Activated naive CD8-positive, alpha-beta T cell treated with anti-CD3 and anti-CD28 coated beads, Interleukin-2, amount 10 ng/mL, durations not matched to agents 7 days and 5 days (primary cell): ENCODE measurements at regions not wholly inside any gene's neighbourhood (a gene's known extent, or its start where the extent isn't known, plus 50 kb on each side); places are given as distances from the start of the nearest gene placed in this dataset.
"Not testable (repeated sequence)": the region's sequence is repeated elsewhere in the genome, so short reads cannot be mapped to it uniquely, and the experiment has no call there.

ENCODE experiments used
- ATAC-seq: fragments of 150-1000 bp; cut with Tn5 transposase; one replicate; pipeline ENCODE4 v1.10.0; 2021; ENCODE audit warnings: low read depth, moderate library complexity
- POLR2A ChIA-PET: fragments of 350-600 bp; sonication (Branson Sonifier 250); formaldehyde crosslinking; loops from one replicate; lab custom pipeline; 2021; ENCODE audit warnings: antibody characterized with exemption; lab: Charles Lee
- DNase-seq: peaks from one replicate; pipeline ENCODE4 v3.0.0; 2021
- H3K27ac Mint-ChIP-seq: one replicate; pipeline ENCODE4 v1.8.0; 2022; ENCODE audit warnings: mild to moderate bottlenecking, mixed read lengths
- H3K27me3 Mint-ChIP-seq: one replicate; pipeline ENCODE4 v1.8.0; 2022; ENCODE audit warnings: mild to moderate bottlenecking, moderate library complexity, mixed read lengths
- H3K36me3 Mint-ChIP-seq: one replicate; pipeline ENCODE4 v1.8.0; 2021; ENCODE audit warnings: mild to moderate bottlenecking, mixed read lengths
- H3K4me1 Mint-ChIP-seq: one replicate; pipeline ENCODE4 v1.8.0; 2021; ENCODE audit warnings: mixed read lengths
- H3K4me3 Mint-ChIP-seq: one replicate; pipeline ENCODE4 v1.8.0; 2022; ENCODE audit warnings: mild to moderate bottlenecking, moderate library complexity, mixed read lengths
- H3K9me3 Mint-ChIP-seq: one replicate; pipeline ENCODE4 v1.8.0; 2021; ENCODE audit warnings: mixed read lengths

GRCh38 chr3:177334803-177335202 lies 137.5 kb upstream of the TBL1XR1 start:
- DNase-seq (no peak), ATAC-seq (no peak)
- Mint-ChIP-seq H3K4me1 (peaks cover 27% of the 10 kb centered on the region), H3K4me3 (no peak overlapping the region), H3K36me3 (peaks cover 3% of the 10 kb centered on the region), H3K27me3 (no peaks in the 10 kb centered on the region), H3K9me3 (no peaks in the 10 kb centered on the region), H3K27ac (no peak overlapping the region)
- POLR2A ChIA-PET = no interaction called here

GRCh38 chr3:177335728-177336127 lies 138.4 kb upstream of the TBL1XR1 start:
- POLR2A ChIA-PET = no interaction called here
- no peak overlapping the region for H3K27ac Mint-ChIP-seq
- DNase-seq (no peak), ATAC-seq (no peak)
- peaks cover 27% of the 10 kb centered on the region for H3K4me1 Mint-ChIP-seq
- no peak overlapping the region for H3K4me3 Mint-ChIP-seq
- H3K27me3 Mint-ChIP-seq = no peaks in the 10 kb centered on the region
- no peaks in the 10 kb centered on the region for H3K9me3 Mint-ChIP-seq
- peaks cover 3% of the 10 kb centered on the region for H3K36me3 Mint-ChIP-seq

GRCh38 chr3:177336873-177337450 lies 139.7 kb upstream of the TBL1XR1 start:
- ATAC-seq (no peak), DNase-seq (no peak)
- Mint-ChIP-seq H3K27ac (no peak overlapping the region), H3K9me3 (no peaks in the 10 kb centered on the region), H3K27me3 (no peaks in the 10 kb centered on the region), H3K36me3 (peaks cover 3% of the 10 kb centered on the region), H3K4me1 (peaks cover 27% of the 10 kb centered on the region), H3K4me3 (no peak overlapping the region)
- POLR2A ChIA-PET = interaction anchor here (1.0 to 1.1 kb wide), 2 partner anchors 22 to 23 kb away, joined by 3 to 4 read pairs; no protein-coding TSS in a partner anchor

- Mint-ChIP-seq H3K27ac (peak overlapping the region; percentile 63), H3K27me3 (no peaks in the 10 kb centered on the region), H3K4me3 (no peak overlapping the region), H3K9me3 (no peaks in the 10 kb centered on the region), H3K4me1 (peaks cover 28% of the 10 kb centered on the region), H3K36me3 (peaks cover 3% of the 10 kb centered on the region)
- ATAC-seq (peak; percentile 59), DNase-seq (no peak)
- POLR2A ChIA-PET = interaction anchor here (1.0 to 1.2 kb wide), 3 partner anchors 21 to 140 kb away, joined by 3 to 4 read pairs (median 4); partner anchors contain the start of gene TBL1XR1
These were observed 140.5 kb upstream of the TBL1XR1 start for GRCh38 chr3:177337541-177338331.

- POLR2A ChIA-PET = interaction anchor here (0.6 to 1.2 kb wide), 3 partner anchors 20 to 141 kb away, joined by 3 to 4 read pairs (median 3); partner anchors contain the start of gene TBL1XR1
- Mint-ChIP-seq H3K27ac (peak overlapping the region; percentile 73), H3K36me3 (peaks cover 3% of the 10 kb centered on the region), H3K9me3 (no peaks in the 10 kb centered on the region), H3K27me3 (no peaks in the 10 kb centered on the region), H3K4me3 (no peak overlapping the region), H3K4me1 (peaks cover 23% of the 10 kb centered on the region)
- DNase-seq (no peak), ATAC-seq (no peak)
These were observed 141.5 kb upstream of the TBL1XR1 start for GRCh38 chr3:177338697-177339219.

GRCh38 chr3:177339220-177339703 lies 142.0 kb upstream of the TBL1XR1 start:
- not testable (repeated sequence) for DNase-seq, H3K36me3 Mint-ChIP-seq, H3K27me3 Mint-ChIP-seq, H3K9me3 Mint-ChIP-seq
- POLR2A ChIA-PET = interaction anchor here (0.6 to 1.0 kb wide), 2 partner anchors 20 to 138 kb away, joined by 3 read pairs; no protein-coding TSS in a partner anchor
- peaks cover 20% of the 10 kb centered on the region for H3K4me1 Mint-ChIP-seq
- H3K27ac Mint-ChIP-seq = peak overlapping the region; percentile 73
- peak; percentile 80 for ATAC-seq
- H3K4me3 Mint-ChIP-seq = peak overlapping the region; percentile 40

- DNase-seq = no peak
- H3K4me3 Mint-ChIP-seq = no peak overlapping the region
- no peak for ATAC-seq
- H3K9me3 Mint-ChIP-seq = no peaks in the 10 kb centered on the region
- POLR2A ChIA-PET = interaction anchor here (0.7 to 1.3 kb wide), 3 partner anchors 18 to 144 kb away, joined by 3 to 5 read pairs (median 3); partner anchors contain the start of gene TBL1XR1
- H3K27ac Mint-ChIP-seq = no peak overlapping the region
- peaks cover 25% of the 10 kb centered on the region for H3K4me1 Mint-ChIP-seq
- peaks cover 3% of the 10 kb centered on the region for H3K36me3 Mint-ChIP-seq
- H3K27me3 Mint-ChIP-seq = no peaks in the 10 kb centered on the region
These were observed 143.1 kb upstream of the TBL1XR1 start for GRCh38 chr3:177340243-177340830.

- ATAC-seq (no peak), DNase-seq (no peak)
- Mint-ChIP-seq H3K9me3 (no peaks in the 10 kb centered on the region), H3K4me3 (no peak overlapping the region), H3K27ac (no peak overlapping the region), H3K4me1 (peaks cover 31% of the 10 kb centered on the region), H3K36me3 (peaks cover 1% of the 10 kb centered on the region), H3K27me3 (no peaks in the 10 kb centered on the region)
- POLR2A ChIA-PET = interaction anchor here (0.9 to 1.1 kb wide), 2 partner anchors 8 to 140 kb away, joined by 3 read pairs; no protein-coding TSS in a partner anchor
These were observed 144.6 kb upstream of the TBL1XR1 start for GRCh38 chr3:177341736-177342419.

- ATAC-seq (no peak), DNase-seq (no peak)
- no peak overlapping the region for H3K27ac Mint-ChIP-seq
- no peaks in the 10 kb centered on the region for H3K9me3 Mint-ChIP-seq
- POLR2A ChIA-PET = interaction anchor here (1.2 kb wide), 1 partner anchor 146 kb away, joined by 3 read pairs; the partner anchor contains the start of gene TBL1XR1
- no peak overlapping the region for H3K4me3 Mint-ChIP-seq
- peaks cover 34% of the 10 kb centered on the region for H3K4me1 Mint-ChIP-seq
- H3K36me3 Mint-ChIP-seq = no peaks in the 10 kb centered on the region
- no peaks in the 10 kb centered on the region for H3K27me3 Mint-ChIP-seq
These were observed 145.9 kb upstream of the TBL1XR1 start for GRCh38 chr3:177343122-177343625.

- Mint-ChIP-seq H3K4me1 (peaks cover 24% of the 10 kb centered on the region), H3K27me3 (no peaks in the 10 kb centered on the region), H3K36me3 (no peaks in the 10 kb centered on the region), H3K9me3 (peaks cover 1% of the 10 kb centered on the region), H3K27ac (peak overlapping the region; percentile 83), H3K4me3 (peak overlapping the region; percentile 47)
- POLR2A ChIA-PET = interaction anchor here (0.6 to 2.6 kb wide), 4 partner anchors 14 to 276 kb away, joined by 3 to 15 read pairs (median 4); no protein-coding TSS in a partner anchor
- ATAC-seq (peak; percentile 95), DNase-seq (peak; percentile 48)
These were observed 148.0 kb upstream of the TBL1XR1 start for GRCh38 chr3:177345049-177345972.

- Mint-ChIP-seq H3K4me1 (peaks cover 26% of the 10 kb centered on the region), H3K9me3 (peaks cover 1% of the 10 kb centered on the region), H3K4me3 (peak overlapping the region; percentile 47), H3K36me3 (no peaks in the 10 kb centered on the region), H3K27me3 (no peaks in the 10 kb centered on the region), H3K27ac (peak overlapping the region; percentile 83)
- DNase-seq (no peak), ATAC-seq (no peak)
- POLR2A ChIA-PET = interaction anchor here (0.6 to 2.6 kb wide), 7 partner anchors 10 to 277 kb away, joined by 3 to 15 read pairs (median 5); partner anchors contain the start of gene TBL1XR1
These were observed 148.8 kb upstream of the TBL1XR1 start for GRCh38 chr3:177345973-177346503.
